NCI-H446 treated with DMSO at 0.1 percent for 48 hours (cell line): ENCODE measurements at regions not wholly inside any gene's neighbourhood (a gene's known extent, or its start where the extent isn't known, plus 50 kb on each side); places are given as distances from the start of the nearest gene placed in this dataset.

Experiments
- DNase-seq: peaks from one replicate; lab custom pipeline; 2025; lab: John Stamatoyannopoulos, UW

DNA sequence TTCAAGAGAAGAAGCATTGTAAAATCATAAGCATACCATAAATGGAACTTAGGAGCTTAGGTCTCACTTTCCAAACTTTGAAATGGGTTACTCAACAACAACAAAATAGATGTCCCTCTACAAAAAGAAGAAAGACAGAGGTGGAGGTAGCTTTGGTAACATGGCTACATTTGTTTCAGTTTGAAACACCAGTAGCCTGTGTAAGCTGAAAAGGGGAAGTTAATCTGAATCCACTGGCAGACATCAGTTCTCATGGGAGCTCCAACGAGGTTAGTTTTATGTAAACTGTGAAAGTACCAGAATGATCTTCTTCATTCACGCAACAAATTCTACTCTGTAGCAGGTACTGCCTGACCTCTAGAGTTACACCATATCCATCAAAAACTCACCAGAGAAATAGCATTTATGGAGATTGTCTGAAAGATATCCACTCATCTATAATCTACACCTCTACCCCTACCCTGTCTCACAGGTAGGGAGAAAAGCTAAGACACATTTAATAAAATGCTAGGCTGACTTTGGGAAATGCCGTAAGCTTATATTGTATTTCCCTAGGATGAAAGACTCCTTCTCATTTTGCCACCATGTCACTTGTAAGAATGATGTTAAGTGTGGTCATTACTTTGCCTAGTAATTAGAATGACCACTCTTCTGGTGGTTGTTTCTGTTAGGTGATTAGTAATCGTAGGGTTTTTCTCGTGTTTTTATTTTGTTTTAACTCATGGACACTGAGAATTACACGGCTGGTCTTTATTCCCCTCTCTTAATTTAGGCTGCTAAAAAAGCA, 224.1 kb downstream of the ASCL1 start:
- DNase-seq = no peak

DNA sequence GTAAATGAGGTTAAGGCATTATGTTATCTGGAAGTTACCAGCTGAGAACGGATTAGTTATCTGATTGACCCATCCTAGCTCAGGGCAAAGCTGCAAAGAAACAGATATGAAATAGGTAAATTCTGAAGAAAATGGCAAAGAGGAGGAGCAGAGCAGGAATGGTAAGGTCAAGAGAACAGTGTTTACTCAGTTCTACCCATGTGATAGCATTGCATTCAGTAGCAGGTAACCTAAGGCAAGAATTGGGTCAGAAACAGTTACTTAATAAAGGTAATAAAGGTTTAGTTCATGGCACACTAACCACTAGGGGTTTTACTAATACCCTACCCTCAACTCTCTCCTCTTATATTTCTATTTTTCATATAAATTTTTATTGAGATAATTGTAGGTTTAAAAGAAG, 224.8 kb downstream of the ASCL1 start:
- no peak for DNase-seq

DNA sequence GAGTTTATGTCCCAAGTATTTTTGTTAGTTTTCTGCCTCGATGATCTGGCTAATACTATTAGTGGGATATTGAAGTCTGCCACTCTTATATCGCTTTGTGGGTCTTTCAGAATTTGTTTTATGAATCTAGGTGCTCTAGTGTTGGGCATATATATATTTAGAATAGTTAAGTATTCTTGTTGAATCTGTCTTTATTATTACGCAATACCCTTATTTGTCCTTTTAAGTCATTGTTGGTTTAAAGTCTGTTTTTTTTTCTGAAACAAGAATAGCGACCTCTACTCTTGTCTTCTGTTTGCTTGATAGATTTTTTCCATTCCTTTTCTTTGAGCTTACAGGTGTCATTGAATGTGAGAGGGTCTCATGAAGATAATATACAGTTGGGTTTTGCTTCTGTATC, 239.0 kb downstream of the ASCL1 start:
- DNase-seq = no peak

DNA sequence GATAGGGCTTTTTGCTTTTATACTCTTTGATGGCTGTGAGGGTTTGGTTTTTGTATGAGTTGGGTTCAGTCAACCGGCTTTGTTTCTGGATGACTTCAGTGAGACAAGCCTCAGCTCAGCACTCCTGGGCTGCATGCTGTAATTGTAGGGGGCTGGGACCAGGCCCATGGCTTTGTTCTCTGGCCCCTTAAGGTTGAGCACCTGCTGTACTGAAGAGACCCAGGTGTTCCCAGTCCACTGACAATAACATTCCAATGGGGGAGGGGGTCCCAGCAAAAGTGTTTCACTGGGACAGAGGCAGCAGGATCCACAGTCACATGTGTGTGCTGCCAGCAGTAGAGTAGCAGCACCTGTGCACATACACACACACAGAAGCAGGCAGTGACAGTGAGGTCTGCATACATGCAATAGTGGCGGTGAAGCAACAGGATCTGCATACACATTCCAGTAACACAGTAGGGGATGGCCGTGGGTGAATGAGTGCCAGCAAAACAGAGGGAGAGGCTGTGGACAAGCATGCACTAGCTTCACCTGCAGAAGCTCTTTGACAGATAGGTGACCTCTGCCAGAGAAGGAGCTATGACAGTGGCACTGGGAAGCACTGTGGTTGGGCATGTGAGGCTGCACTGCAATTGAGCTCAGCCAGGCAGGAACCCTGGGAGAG, 240.4 kb downstream of the ASCL1 start:
- no peak for DNase-seq

DNA sequence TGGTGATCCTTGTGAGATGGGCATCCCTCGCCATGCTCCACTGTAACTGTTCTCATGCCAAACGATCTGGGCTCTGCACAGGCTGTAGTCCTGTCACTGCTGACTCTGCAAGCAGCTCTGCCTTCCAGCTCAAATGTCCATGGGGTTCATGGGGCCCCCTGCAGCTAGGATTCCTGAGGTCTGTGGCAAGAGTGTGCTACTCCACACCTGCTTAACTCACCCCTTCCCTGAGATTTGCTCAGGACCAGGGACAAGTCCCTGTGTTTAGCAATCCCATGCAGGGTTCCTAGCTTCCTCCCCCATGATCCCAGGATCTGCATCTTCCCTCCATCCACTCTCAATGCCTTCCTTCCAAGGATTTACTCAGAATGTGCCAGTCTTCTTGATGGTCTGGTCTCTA, 241.0 kb downstream of the ASCL1 start:
- DNase-seq = no peak

DNA sequence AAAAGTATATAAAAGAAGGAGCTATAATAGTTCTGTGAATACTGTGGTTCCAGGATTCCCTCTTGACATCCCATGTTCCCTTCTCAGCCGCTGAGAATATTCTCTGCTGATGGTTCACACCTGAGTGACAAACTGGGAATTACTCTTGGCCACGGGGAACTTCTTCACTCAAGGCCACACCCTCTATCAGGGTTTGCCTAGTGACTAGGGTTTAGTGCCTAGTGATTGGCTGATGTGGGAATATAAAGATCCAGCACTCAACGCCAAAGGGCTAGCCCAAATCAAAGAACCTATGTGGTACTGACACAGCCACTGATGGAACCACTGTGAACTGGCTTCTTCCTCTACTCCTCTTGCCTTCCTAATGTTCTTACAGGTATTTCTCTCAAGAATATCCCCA, 248.4 kb downstream of the ASCL1 start:
- DNase-seq = no peak

DNA sequence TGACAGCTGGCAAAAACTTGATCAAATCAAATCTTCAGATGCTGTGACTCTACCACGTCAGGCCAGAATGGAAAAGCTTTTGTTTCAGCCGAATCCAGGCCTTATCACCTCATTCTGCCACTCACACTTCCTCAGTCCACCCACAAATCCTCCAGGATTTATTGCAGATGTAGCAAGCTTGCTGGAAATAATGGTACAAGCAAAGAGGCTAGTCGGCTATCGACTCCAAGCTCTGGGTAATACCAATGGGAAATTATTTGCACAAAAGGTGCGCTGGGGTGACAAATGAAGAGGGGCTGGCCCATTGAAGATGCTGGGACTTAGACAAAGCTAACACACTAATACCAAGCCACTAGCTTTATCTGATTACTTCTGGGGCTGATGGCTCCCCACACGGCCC, 250.5 kb downstream of the ASCL1 start:
- DNase-seq = no peak

DNA sequence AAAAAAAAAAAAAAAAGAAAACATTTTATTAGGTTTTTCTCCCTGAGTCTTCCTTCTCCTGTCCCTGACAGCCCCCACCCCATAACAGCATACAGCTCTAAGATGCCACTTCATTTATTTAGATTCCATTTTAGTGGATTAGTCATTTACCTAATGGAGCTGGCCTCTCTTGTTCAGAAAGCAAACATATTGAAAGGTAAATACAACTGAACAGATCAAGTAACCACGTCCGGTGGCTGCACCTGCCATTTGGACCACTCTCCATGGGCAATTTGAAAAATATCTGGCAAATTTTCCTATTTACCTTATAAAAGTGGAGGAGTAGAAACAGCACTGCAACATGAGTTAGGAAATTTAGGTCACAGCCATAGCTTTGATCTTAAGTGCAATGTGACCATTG, 254.6 kb downstream of the C12orf42 start:
- DNase-seq = no peak

DNA sequence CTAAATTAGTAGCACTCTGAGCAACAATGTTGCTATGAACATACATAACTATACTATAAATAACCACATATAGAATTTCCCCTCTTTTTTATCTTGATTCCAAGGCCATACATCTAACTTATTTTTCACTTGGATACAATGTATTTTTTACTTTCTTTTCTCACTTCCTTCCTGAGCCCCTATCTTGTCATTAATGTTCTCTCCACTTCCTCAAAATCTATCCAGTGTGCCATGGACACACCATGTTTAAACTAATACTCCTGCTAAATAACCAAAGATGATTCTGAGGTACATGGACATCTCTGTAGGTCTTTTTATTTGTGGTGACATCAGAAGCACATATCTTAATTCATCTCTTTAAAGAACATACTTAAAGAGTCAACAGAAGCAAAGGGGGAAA, 251.2 kb downstream of the C12orf42 start:
- DNase-seq = no peak

DNA sequence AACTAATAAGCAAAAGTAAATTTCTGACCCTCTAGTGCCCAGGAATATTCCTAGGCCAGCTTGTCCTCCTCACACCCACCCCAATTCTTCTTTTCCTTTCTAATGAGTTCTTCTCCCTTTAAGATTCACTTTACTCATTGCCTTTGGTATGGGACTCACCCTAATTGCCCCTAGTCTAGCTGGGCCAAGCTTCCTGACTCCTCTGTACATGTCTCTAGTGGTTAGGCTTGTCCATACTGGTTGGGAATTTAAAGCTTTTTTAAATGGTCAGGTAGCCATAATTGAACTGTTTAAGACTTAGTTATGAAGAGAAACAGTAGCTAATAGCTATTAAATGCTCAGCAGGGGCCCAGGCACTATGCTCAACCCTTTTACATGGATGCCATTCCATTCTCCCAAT, 248.2 kb downstream of the C12orf42 start:
- no peak for DNase-seq

DNA sequence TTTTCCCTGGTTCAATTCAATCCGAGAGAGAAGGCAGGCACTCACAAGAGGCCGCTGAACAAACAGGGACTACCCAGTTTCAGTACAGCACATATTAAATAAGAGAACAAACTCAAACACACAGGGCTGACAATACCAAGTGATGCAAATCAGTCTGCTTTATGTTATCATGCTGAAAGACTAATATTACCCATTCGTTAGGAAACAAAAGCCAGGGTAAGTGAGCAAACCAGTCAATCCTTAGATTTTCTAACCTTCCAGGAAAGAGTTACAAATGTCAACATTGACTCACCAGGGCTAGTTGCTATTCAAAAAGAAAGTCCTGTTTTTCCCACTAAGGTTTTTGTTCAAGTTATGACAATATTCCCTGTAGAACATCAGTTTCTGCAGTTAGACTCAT, 246.2 kb downstream of the C12orf42 start:
- no peak for DNase-seq

DNA sequence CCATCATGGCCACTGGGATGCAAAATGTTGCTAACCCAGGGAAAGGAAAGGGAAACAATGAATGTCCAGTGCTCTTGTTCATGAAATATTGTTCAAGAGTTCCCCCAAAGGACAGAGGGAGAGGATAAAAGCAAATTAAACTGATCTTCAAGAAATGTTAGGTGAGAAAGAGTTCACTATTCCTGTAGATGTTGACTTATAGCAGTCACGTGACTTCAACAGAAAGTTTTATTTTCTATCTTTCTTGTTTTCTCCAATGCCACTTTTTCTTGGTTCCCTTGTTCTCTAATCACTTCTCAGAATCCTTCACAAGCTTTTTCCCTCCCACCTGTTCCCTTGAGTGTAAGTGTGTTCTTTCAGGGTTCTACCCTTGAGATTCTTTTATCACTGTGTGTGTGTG, 245.3 kb downstream of the C12orf42 start:
- no peak for DNase-seq
